Sigmoid colon (tissue), 4 donors: ENCODE measurements at regions not wholly inside any gene's neighbourhood (a gene's known extent, or its start where the extent isn't known, plus 50 kb on each side); places are given as distances from the start of the nearest gene placed in this dataset.

Source experiments
- CTCF ChIP-seq, 4 experiments: fragments of 450-650 bp in 3 of 4; fragments of 200-600 bp in 1 of 4; IDR thresholded peaks; one replicate each; pipeline ENCODE4 v1.5.1; 2016 to 2019; ENCODE audit warnings: antibody characterized with exemption in 4 of 4, mild to moderate bottlenecking in 3 of 4, moderate library complexity in 2 of 4
- POLR2A ChIP-seq, 2 donors: fragments of 450-650 bp; IDR thresholded peaks; one replicate each; pipeline ENCODE4 v1.6.1; 2016; ENCODE audit warnings: antibody characterized with exemption in 2 of 2, mild to moderate bottlenecking in 2 of 2, moderate library complexity in 2 of 2
- POLR2AphosphoS5 ChIP-seq, 4 donors: sonication (generic); formaldehyde crosslinking; IDR thresholded peaks; one replicate each; pipeline ENCODE4 v1.6.1; 2017; ENCODE audit warnings: antibody characterized with exemption in 4 of 4

GRCh38 chr13:97631158-97631557, 197.2 kb downstream of the RAP2A start:
- TF ChIP-seq CTCF (IDR thresholded peaks at IDR 0.05) (no peak), POLR2AphosphoS5 (IDR thresholded peaks at IDR 0.05) (no peak), POLR2A (IDR thresholded peaks at IDR 0.05) (no peak)
